ENCODE measurements at regions not wholly inside any gene's neighbourhood (a gene's known extent, or its start where the extent isn't known, plus 50 kb on each side); places are given as distances from the start of the nearest gene placed in this dataset.
A peak's percentile ranks its signal among the peaks of the same experiment; 100 is the strongest.

GRCh38 chr10:28940158-28940888 is 263.0 kb downstream of the BAMBI start (continued):
- TF ChIP-seq AFF4 (CRISPR knock-in tag; IDR thresholded peaks at IDR 0.05) = no peak
- no peak for TF ChIP-seq ZNF551 (CRISPR knock-in tag; IDR thresholded peaks at IDR 0.05)
- TF ChIP-seq KLF6 (CRISPR knock-in tag; IDR thresholded peaks at IDR 0.05; ENCODE audit: borderline replicate concordance) = no peak
- TF ChIP-seq RBM14 (IDR thresholded peaks at IDR 0.05; ENCODE audit: borderline replicate concordance, insufficient read depth, low read depth, low read length) = no peak
- TF ChIP-seq ZFPM2 (CRISPR knock-in tag; IDR thresholded peaks at IDR 0.05) = no peak
- no peak for TF ChIP-seq TAF1 (IDR thresholded peaks at IDR 0.05; ENCODE audit: control insufficient read depth, extremely low read depth, insufficient read depth, low read length, severe bottlenecking)
- no peak for TF ChIP-seq SRSF9 (IDR thresholded peaks at IDR 0.05; ENCODE audit: borderline replicate concordance, low read depth, low read length)
- 0 out of 2 replicates have a peak, but pooled peaks have one; percentile 51 for TF ChIP-seq POLR2H (tag; IDR thresholded peaks at IDR 0.05; ENCODE audit: low read depth)
- TF ChIP-seq ZBTB2 (IDR thresholded peaks at IDR 0.05) = no peak
- TF ChIP-seq FOSL1 (tag; conservative IDR thresholded peaks at IDR 0.05) = 0 out of 2 replicates have a peak, but pooled peaks have one; percentile 34
- peak; percentile 45; the same call in 1 of the 2 replicates for TF ChIP-seq FOXM1 (IDR thresholded peaks at IDR 0.05; ENCODE audit: low read depth)
- TF ChIP-seq FOXM1 (CRISPR knock-in tag; IDR thresholded peaks at IDR 0.05; ENCODE audit: low read depth) = no peak
- 0 out of 2 replicates have a peak, but pooled peaks have one; percentile 2 for TF ChIP-seq BRD4 (IDR thresholded peaks at IDR 0.05)
- no peak for TF ChIP-seq GATAD2B (IDR thresholded peaks at IDR 0.05; ENCODE audit: borderline replicate concordance)
